ENCODE measurements at regions not wholly inside any gene's neighbourhood (a gene's known extent, or its start where the extent isn't known, plus 50 kb on each side); places are given as distances from the start of the nearest gene placed in this dataset.

GRCh38 chr10:36606234-36606839 lies 519.1 kb upstream of the ANKRD30A start:
- TF ChIP-seq POLR2A (IDR thresholded peaks at IDR 0.05; ENCODE audit: low read depth, low read length), result no peak
- no peak for TF ChIP-seq TAF1 (IDR thresholded peaks at IDR 0.05; ENCODE audit: low read depth, low read length)
- no peak for TF ChIP-seq POLR2AphosphoS5 (IDR thresholded peaks at IDR 0.05; ENCODE audit: low read depth, low read length)

Data from GM12891 (cell line).